SK-N-SH (cell line): ENCODE measurements at regions not wholly inside any gene's neighbourhood (a gene's known extent, or its start where the extent isn't known, plus 50 kb on each side); places are given as distances from the start of the nearest gene placed in this dataset.

Experiments used
- CTCF ChIA-PET: fragments of 300-600, 350-600 bp; formaldehyde crosslinking; extraction: SDS; loops from one replicate; lab custom pipeline; 2021; lab: Yijun Ruan, JAX
- POLR2A ChIA-PET: fragments of 350-600 bp; sonication (Branson Sonifier 250); formaldehyde crosslinking; extraction: SDS; loops from one replicate; lab custom pipeline; 2020; ENCODE audit warnings: antibody characterized with exemption, inconsistent platforms; lab: Yijun Ruan, JAX
- DNase-seq: peaks from one replicate; pipeline ENCODE4 v3.0.0; 2012
- H2AFZ ChIP-seq: fragments of 200-600 bp; sonication (generic); 2 replicates; pipeline ENCODE4 v1.8.1; 2016; ENCODE audit warnings: antibody characterized with exemption, mild to moderate bottlenecking, low read depth
- H3F3A ChIP-seq: fragments of 200-600 bp; sonication (generic); replicated peaks from 2 replicates; pipeline ENCODE3; 2016; ENCODE audit warnings: antibody characterized with exemption, mild to moderate bottlenecking; ENCODE audit not compliant: insufficient read depth
- H3K27ac ChIP-seq, 2 experiments: fragments of 200-500 bp in 1 of 2; fragments of 200-600 bp in 1 of 2; sonication (Bioruptor generic) in 1 of 2; sonication (generic), shearing (Covaris generic) in 1 of 2; 2 replicates each; pipeline versions ENCODE4 v1.5.1 to v1.6.1; 2014 to 2016; ENCODE audit warnings: low read depth in 2 of 2, inconsistent platforms in 1 of 2, low read length in 1 of 2, mild to moderate bottlenecking in 1 of 2, mixed read lengths in 1 of 2
- H3K27me3 ChIP-seq: fragments of 200-600 bp; sonication (generic), shearing (Covaris generic); 2 replicates; pipeline ENCODE4 v1.6.1; 2016; ENCODE audit warnings: mixed run types; ENCODE audit not compliant: insufficient read depth
- H3K36me3 ChIP-seq, 2 experiments: fragments of 200-500 bp in 1 of 2; fragments of 200-600 bp in 1 of 2; sonication (Bioruptor generic) in 1 of 2; sonication (generic) in 1 of 2; replicated peaks in 1 of 2; 2 replicates each; pipeline versions ENCODE3 to v1.5.1; 2014 to 2016; ENCODE audit warnings: low read length in 1 of 2, mild to moderate bottlenecking in 1 of 2; ENCODE audit not compliant: insufficient read depth in 2 of 2, control insufficient read depth in 1 of 2
- H3K4me1 ChIP-seq, 2 experiments: fragments of 200-500 bp in 1 of 2; fragments of 200-600 bp in 1 of 2; sonication (Bioruptor generic) in 1 of 2; sonication (generic), shearing (Covaris generic) in 1 of 2; 2 replicates each; pipeline versions ENCODE4 v1.5.1 to v1.6.1; 2014 to 2016; ENCODE audit warnings: low read depth in 1 of 2, low read length in 1 of 2, mixed run types in 1 of 2; ENCODE audit not compliant: insufficient read depth in 2 of 2, control insufficient read depth in 1 of 2
- H3K4me2 ChIP-seq: fragments of 200-600 bp; sonication (generic), shearing (Covaris generic); 2 replicates; pipeline ENCODE4 v1.6.1; 2017; ENCODE audit warnings: mixed run types
- H3K4me3 ChIP-seq, 2 experiments: fragments of 200-500 bp in 1 of 2; fragments of 200-600 bp in 1 of 2; sonication (Bioruptor generic) in 1 of 2; sonication (generic), shearing (Covaris generic) in 1 of 2; 2 replicates each; pipeline versions ENCODE4 v1.5.1 to v1.8.1; 2014 to 2016; ENCODE audit warnings: low read depth in 2 of 2, inconsistent platforms in 1 of 2, low read length in 1 of 2, mild to moderate bottlenecking in 1 of 2, mixed read lengths in 1 of 2, moderate library complexity in 1 of 2
- H3K79me2 ChIP-seq: fragments of 200-600 bp; sonication (generic); 2 replicates; pipeline ENCODE4 v1.8.1; 2017; ENCODE audit warnings: mild to moderate bottlenecking; ENCODE audit not compliant: insufficient read depth
- H3K9ac ChIP-seq: fragments of 200-600 bp; sonication (generic); 2 replicates; pipeline ENCODE4 v1.6.1; 2017; ENCODE audit warnings: mixed run types
- H3K9me2 ChIP-seq: fragments of 200-600 bp; sonication (generic); 2 replicates; pipeline ENCODE4 v1.6.1; 2017; ENCODE audit warnings: mixed run types
- H3K9me3 ChIP-seq: fragments of 200-600 bp; sonication (generic); 2 replicates; pipeline ENCODE4 v1.6.1; 2017; ENCODE audit warnings: mixed run types, mild to moderate bottlenecking, moderate library complexity
- H4K20me1 ChIP-seq: fragments of 200-600 bp; sonication (generic); 2 replicates; pipeline ENCODE4 v1.6.1; 2017; ENCODE audit warnings: mild to moderate bottlenecking, mixed run types; ENCODE audit not compliant: insufficient read depth
- CHD2 ChIP-seq: fragments of 150-350 bp; IDR thresholded peaks from 2 replicates; pipeline ENCODE4 v1.6.1; 2018; ENCODE audit warnings: low read length; ENCODE audit not compliant: partially characterized antibody
- CTCF ChIP-seq: fragments of 200-600 bp; sonication (generic); IDR thresholded peaks from 2 replicates; pipeline ENCODE4 v1.6.1; 2017; ENCODE audit warnings: antibody characterized with exemption, mild to moderate bottlenecking, moderate library complexity
- EP300 ChIP-seq, 2 experiments: IDR thresholded peaks; 2 replicates each; pipeline versions ENCODE4 v1.4.0 to v1.6.1; 2012; ENCODE audit warnings: borderline replicate concordance in 1 of 2, low read depth in 1 of 2, low read length in 1 of 2
- FOSL2 ChIP-seq: IDR thresholded peaks from 2 replicates; pipeline ENCODE4 v1.4.0; 2012; ENCODE audit warnings: low read depth, mild to moderate bottlenecking, moderate library complexity, borderline replicate concordance
- GABPA ChIP-seq: IDR thresholded peaks from 2 replicates; pipeline ENCODE4 v1.4.0; 2012; ENCODE audit warnings: low read depth, mild to moderate bottlenecking
- IRF3 ChIP-seq: fragments of 150-350 bp; IDR thresholded peaks from 2 replicates; pipeline ENCODE4 v1.6.1; 2016; ENCODE audit warnings: mild to moderate bottlenecking, low read depth, low read length
- JUND ChIP-seq: IDR thresholded peaks from 2 replicates; pipeline ENCODE4 v1.4.0; 2012
- MAX ChIP-seq: IDR thresholded peaks from 2 replicates; pipeline ENCODE4 v1.4.0; 2012; ENCODE audit warnings: low read depth
- MEF2A ChIP-seq: IDR thresholded peaks from 2 replicates; pipeline ENCODE4 v1.4.0; 2012; ENCODE audit warnings: low read depth, borderline replicate concordance
- MXI1 ChIP-seq: IDR thresholded peaks from 2 replicates; pipeline ENCODE4 v1.6.1; 2012; ENCODE audit warnings: mild to moderate bottlenecking, low read depth, low read length, improper control_type of control experiment
- NFIC ChIP-seq: IDR thresholded peaks from 2 replicates; pipeline ENCODE4 v1.4.0; 2012; ENCODE audit warnings: borderline replicate concordance
- POLR2AphosphoS5 ChIP-seq: IDR thresholded peaks from 2 replicates; pipeline ENCODE4 v1.6.1; 2012; ENCODE audit warnings: low read depth, low read length
- RAD21 ChIP-seq: IDR thresholded peaks from 2 replicates; pipeline ENCODE4 v1.6.1; 2012; ENCODE audit warnings: mild to moderate bottlenecking, low read length
- RCOR1 ChIP-seq: fragments of 150-350 bp; IDR thresholded peaks from 2 replicates; pipeline ENCODE4 v1.6.1; 2017; ENCODE audit warnings: antibody characterized with exemption, low read length
- REST ChIP-seq: IDR thresholded peaks from 2 replicates; pipeline ENCODE4 v1.6.1; 2012; ENCODE audit warnings: mild to moderate bottlenecking, low read depth, low read length, moderate library complexity
- RFX5 ChIP-seq: IDR thresholded peaks from 2 replicates; pipeline ENCODE4 v1.6.1; 2012; ENCODE audit warnings: mild to moderate bottlenecking, improper control_type of control experiment, low read length
- TAF1 ChIP-seq: IDR thresholded peaks from 2 replicates; pipeline ENCODE4 v1.6.1; 2012; ENCODE audit warnings: low read depth, mild to moderate bottlenecking, low read length, moderate library complexity, borderline replicate concordance
- TCF12 ChIP-seq: IDR thresholded peaks from 2 replicates; pipeline ENCODE4 v1.4.0; 2012
- TEAD4 ChIP-seq: IDR thresholded peaks from 2 replicates; pipeline ENCODE4 v1.4.0; 2012; ENCODE audit warnings: mild to moderate bottlenecking, borderline replicate concordance; ENCODE audit not compliant: insufficient read depth
- USF2 ChIP-seq: fragments of 150-350 bp; IDR thresholded peaks from 2 replicates; pipeline ENCODE4 v1.6.1; 2017; ENCODE audit warnings: antibody characterized with exemption, low read length, low read depth, borderline replicate concordance
- WGBS: methylation state at CpG from one replicate; pipeline ENCODE4 v1.1.6; 2017; ENCODE audit warnings: low lambda C conversion rate; 5-methylcytosine and 5-hydroxymethylcytosine counted together

GRCh38 chr6:126660376-126660775 lies 320.5 kb downstream of the CENPW start:
- 60% methylated on average over 1 of the region's 1 CpG for WGBS
- no peak for DNase-seq
- H3K4me2 ChIP-seq, result no peak overlapping the region
- H3K27me3 ChIP-seq, result no peaks in the 10 kb centered on the region
- no peaks in the 10 kb centered on the region for H3F3A ChIP-seq
- no peak overlapping the region for H3K9ac ChIP-seq
- TF ChIP-seq POLR2AphosphoS5 (no peak), MEF2A (no peak), RAD21 (no peak), USF2 (no peak), TAF1 (no peak), MXI1 (no peak), RFX5 (no peak), CHD2 (no peak), TCF12 (no peak), REST (no peak), JUND (no peak), IRF3 (no peak), CTCF (no peak), RCOR1 (no peak), MAX (no peak), FOSL2 (no peak), TEAD4 (no peak), EP300 (IDR thresholded peaks at IDR 0.05; ENCODE audit: borderline replicate concordance in 1 of 2, low read depth in 1 of 2, low read length in 1 of 2) (no peak), NFIC (no peak), GABPA (no peak)
- TF ChIP-seq, all 33 proteins: peak for 0
- Histone ChIP-seq H4K20me1 (no peaks in the 10 kb centered on the region), H3K36me3 (no peaks in the 10 kb centered on the region), H3K4me3 (no peak overlapping the region), H3K27ac (no peak overlapping the region), H3K9me3 (no peaks in the 10 kb centered on the region), H2AFZ (no peak overlapping the region), H3K4me1 (0 out of 4 replicates have a peak, but pooled peaks cover 0 to 4% of the 10 kb centered on the region in 2 experiments), H3K9me2 (no peaks in the 10 kb centered on the region; the same call in 1 of the 2 replicates), H3K79me2 (no peaks in the 10 kb centered on the region)
- ChIA-PET CTCF (no interaction called here), POLR2A (no interaction called here)
